Activated CD4-positive, alpha-beta T cell treated with anti-CD3 and anti-CD28 coated beads, Interleukin-2, amount 10 ng/mL, durations not matched to agents 24 days and 14 days (primary cell): ENCODE measurements at regions not wholly inside any gene's neighbourhood (a gene's known extent, or its start where the extent isn't known, plus 50 kb on each side); places are given as distances from the start of the nearest gene placed in this dataset.

Experiments
- DNase-seq: peaks from one replicate; pipeline ENCODE4 v3.0.0; 2022
- H3K27ac Mint-ChIP-seq: one replicate; pipeline ENCODE4 v1.8.0; 2022; ENCODE audit warnings: mild to moderate bottlenecking, mixed read lengths
- H3K27me3 Mint-ChIP-seq: one replicate; pipeline ENCODE4 v1.8.0; 2022; ENCODE audit warnings: mixed read lengths
- H3K36me3 Mint-ChIP-seq: one replicate; pipeline ENCODE4 v1.8.0; 2022; ENCODE audit warnings: low read depth, mild to moderate bottlenecking, mixed read lengths
- H3K4me1 Mint-ChIP-seq: one replicate; pipeline ENCODE4 v1.8.0; 2021; ENCODE audit warnings: mixed read lengths
- H3K4me3 Mint-ChIP-seq: one replicate; pipeline ENCODE4 v1.8.0; 2022; ENCODE audit warnings: mild to moderate bottlenecking, moderate library complexity, mixed read lengths
- H3K9me3 Mint-ChIP-seq: one replicate; pipeline ENCODE4 v1.8.0; 2021; ENCODE audit warnings: mixed read lengths
- intact Hi-C: fragments of 100-400 bp; cut with micrococcal nuclease; formaldehyde crosslinking; loops from one replicate; pipeline ENCODE4 v1.15.1; 2023

DNA sequence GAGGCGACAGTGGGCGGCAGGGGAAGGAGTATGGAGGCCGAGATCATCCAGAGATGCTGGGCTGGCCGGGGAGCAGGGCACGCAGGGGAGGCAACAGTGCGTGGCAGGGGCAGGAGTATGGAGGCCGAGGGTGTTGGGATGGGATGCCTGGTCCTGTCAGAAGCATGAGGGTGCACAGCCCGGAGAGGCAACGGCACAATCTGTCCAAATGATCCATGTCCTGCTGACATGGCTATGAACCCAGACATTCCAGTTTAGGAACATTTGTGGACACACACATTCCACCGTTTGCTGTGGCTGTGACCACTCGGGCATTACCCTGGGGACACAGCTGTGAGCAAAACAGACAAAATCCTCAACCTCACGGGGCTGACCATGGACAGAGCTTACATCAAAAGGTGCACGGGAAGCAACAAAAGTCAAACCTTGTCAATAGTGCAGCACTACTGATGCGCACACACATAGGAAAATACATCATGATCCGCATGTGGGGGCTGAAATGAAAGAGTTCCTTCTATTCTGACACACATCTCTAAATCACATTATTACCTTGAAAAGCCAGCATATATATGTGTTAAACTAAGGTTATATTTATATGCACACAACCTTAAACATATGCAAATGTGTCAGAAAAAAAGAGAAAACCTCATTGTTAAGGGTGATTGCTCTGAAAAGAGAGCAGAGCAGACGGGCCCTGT is 144.0 kb upstream of the GPC1 start:
- Mint-ChIP-seq H3K4me1 (no peaks in the 10 kb centered on the region), H3K4me3 (no peak overlapping the region), H3K27me3 (no peaks in the 10 kb centered on the region), H3K36me3 (no peaks in the 10 kb centered on the region), H3K9me3 (no peaks in the 10 kb centered on the region), H3K27ac (no peak overlapping the region)
- intact Hi-C loops, result no loop called here
- DNase-seq, result peak; percentile 41

DNA sequence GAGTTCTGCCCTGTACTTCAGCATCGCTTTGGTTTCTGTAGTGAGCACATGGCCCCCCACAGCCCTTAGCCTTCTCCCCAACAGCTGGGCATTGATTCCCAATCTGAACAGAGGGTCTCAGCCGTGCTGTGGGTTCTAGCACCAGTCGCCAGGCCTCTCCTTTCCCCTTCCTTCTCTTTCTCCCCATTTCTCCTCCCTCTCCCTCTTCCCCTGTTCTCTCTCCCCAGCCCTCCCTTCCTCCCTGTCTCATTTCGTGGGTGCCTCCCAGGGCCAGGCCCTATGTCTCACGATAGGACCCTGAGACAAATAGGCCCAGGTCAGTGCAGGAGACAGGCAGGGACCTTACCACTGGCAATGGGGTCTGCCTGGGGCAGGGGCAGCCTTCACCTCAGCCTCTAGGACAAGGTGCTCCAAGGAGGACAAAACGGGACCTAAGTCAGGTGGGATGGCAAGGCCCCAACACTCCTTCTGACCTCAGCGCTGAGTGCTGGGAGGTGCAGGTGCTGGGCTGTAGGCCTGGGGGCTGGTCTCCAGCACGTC is 143.4 kb upstream of the GPC1 start:
- Mint-ChIP-seq H3K36me3 (no peaks in the 10 kb centered on the region), H3K27me3 (no peaks in the 10 kb centered on the region), H3K4me3 (no peak overlapping the region), H3K4me1 (no peaks in the 10 kb centered on the region), H3K27ac (no peak overlapping the region), H3K9me3 (no peaks in the 10 kb centered on the region)
- intact Hi-C loops, result no loop called here
- no peak for DNase-seq

DNA sequence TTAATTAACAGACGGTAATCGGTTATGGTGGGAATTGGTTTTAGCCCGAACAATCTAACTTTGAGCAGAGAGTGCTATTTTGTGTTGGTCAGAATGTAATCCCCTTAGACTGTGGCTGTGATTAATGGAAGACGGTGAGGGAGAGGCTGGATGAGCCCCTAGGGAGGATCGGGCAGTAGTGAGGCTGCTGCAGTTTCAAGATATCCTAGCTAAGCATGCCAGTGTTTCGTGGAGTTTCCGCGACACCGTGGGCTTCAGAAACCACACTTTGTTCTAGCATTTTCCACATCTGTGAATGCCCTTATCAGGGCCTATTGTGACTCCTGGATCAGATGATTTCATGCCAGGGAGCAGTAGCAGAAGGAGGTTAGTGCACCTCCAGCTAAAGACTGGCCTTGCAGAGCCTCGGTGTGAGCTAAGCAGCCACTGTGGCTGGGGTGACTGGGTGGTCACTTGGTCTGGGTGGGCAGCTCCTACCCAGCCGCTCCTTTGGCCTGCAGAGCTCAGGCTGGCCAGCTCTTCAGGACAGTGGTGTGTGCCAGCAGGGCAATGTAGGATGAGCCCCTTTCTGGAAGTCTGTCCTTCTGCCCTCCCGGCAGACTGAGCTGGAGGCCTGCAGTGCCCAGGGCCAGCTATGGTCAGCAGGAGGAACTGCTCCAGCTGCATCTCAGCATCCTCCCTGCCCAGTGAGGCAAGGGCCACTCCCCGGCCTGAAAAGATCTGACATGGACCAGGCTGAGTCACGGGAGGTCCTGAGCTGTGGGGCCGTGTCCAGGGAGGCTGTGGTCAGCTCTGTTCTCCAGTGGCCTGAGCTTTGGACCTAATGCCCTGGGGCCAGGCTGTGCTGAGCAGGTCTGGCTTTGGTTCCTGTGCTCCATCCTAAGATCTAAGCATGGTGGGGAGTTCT is 142.6 kb upstream of the GPC1 start:
- Mint-ChIP-seq H3K4me1 (no peaks in the 10 kb centered on the region), H3K9me3 (no peaks in the 10 kb centered on the region), H3K27me3 (no peaks in the 10 kb centered on the region), H3K4me3 (no peak overlapping the region), H3K36me3 (no peaks in the 10 kb centered on the region), H3K27ac (no peak overlapping the region)
- peak; percentile 41 for DNase-seq
- intact Hi-C loops, result no loop called here

DNA sequence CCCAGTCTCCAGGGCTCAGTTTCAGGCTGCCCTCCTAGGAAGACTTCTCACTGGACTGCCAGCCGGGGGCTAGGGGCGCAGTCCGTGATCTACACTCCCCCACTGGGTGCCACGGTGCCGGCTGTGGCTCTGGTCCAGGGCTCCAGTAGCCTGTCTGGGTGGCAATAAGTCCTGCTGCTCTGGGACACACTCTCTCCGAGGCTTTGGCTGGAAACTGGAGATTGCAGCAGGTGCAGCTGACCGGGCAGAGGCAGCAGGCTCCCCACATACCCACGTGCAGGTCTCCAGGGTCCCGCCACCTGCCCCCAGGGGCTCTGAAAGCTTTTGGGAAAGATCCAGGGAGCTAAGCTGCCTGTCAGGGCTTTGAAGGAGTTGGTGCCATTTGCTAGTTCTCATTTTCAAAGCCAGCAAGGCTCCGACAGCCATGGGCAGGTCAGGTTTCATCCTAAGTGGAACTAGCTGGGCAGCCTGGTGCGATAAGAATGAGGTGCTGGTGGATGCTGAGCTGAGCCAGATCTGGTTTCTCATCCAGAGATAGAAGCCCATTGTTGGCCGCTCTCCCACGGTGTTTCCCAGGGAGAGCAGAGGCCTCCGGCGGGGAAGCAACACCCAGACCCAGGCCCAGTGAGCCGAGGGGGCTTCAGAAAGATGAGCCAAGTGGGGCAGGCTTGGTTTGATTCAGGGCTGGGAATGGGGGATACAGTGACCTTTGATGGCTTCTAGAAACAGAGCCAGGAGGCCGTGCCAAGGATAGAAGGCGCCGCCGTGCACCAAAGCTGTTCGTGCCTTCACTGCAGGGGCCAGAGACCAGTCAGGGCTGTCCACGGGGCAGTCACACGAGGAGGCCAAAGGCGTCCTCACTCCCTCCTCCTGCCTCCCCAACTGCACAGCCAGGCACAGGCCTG is 141.7 kb upstream of the GPC1 start:
- peak; percentile 44 for DNase-seq
- Mint-ChIP-seq H3K4me1 (no peaks in the 10 kb centered on the region), H3K9me3 (no peaks in the 10 kb centered on the region), H3K27me3 (no peaks in the 10 kb centered on the region), H3K27ac (no peak overlapping the region), H3K4me3 (no peak overlapping the region), H3K36me3 (no peaks in the 10 kb centered on the region)
- intact Hi-C loops, result no loop called here

DNA sequence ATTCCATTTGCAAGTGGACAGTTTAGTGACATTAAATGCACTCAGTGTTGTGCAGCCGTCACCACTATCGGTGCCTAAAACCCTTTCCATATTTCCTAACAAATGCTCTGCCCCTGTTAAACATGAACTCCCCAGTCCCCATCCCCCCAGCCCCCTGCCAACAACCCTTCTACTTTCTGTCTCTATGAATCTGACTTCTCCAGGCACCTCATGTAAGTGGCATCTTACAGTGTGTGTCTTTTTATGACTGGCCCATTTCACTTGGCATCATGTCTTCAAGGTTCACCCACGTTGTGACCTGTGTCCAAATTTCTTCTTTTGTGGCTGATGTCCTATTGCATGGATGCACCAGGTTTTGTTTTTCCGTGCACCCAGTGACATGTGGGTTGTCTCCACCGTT is 140.9 kb upstream of the GPC1 start:
- no peaks in the 10 kb centered on the region for H3K36me3 Mint-ChIP-seq
- no peak overlapping the region for H3K4me3 Mint-ChIP-seq
- H3K4me1 Mint-ChIP-seq, result no peaks in the 10 kb centered on the region
- no peaks in the 10 kb centered on the region for H3K27me3 Mint-ChIP-seq
- intact Hi-C loops, result no loop called here
- no peak overlapping the region for H3K27ac Mint-ChIP-seq
- DNase-seq, result peak; percentile 13
- H3K9me3 Mint-ChIP-seq, result no peaks in the 10 kb centered on the region

DNA sequence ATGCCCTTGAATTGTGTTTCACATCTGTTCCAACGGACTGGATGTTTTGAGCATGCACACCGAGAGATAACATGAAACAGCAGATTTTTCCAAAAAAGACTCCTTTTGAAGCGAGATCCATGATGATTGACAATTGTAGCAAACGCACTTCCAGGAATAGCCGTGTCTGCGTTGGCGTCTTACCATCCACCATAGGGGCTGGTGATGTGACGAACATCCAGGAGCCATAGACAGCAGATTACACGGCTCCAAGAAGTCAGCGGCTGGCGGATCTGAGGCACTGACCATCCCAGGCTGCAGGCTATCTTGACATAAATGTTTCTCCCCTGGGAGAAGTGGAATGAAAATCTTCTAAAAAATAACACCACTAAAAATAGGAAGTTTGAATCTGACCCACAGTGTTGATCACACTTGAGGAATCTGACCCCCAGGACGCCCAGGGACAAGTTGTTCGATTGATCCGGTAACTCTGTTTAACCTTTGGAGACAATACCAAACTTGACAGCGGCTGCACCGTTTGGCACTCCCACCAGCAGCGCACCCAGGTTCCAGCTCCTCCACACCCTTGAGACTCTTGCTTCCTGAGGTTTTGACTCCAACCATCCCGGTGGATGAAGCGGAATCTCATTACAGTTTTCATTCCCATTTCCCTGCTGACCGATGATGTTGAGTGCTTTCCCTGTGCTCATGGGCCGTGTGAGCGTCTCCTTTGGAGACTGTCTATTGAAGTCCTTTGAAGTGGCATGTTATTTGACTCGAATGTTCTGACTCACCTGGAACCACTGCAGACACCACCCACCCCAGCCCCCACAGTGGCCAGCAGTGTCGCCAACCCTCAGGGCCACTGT is 140.0 kb upstream of the GPC1 start:
- intact Hi-C loops, result no loop called here
- no peaks in the 10 kb centered on the region for H3K27me3 Mint-ChIP-seq
- H3K9me3 Mint-ChIP-seq, result no peaks in the 10 kb centered on the region
- no peak overlapping the region for H3K4me3 Mint-ChIP-seq
- no peaks in the 10 kb centered on the region for H3K36me3 Mint-ChIP-seq
- DNase-seq, result peak; percentile 36
- H3K27ac Mint-ChIP-seq, result no peak overlapping the region
- no peaks in the 10 kb centered on the region for H3K4me1 Mint-ChIP-seq

DNA sequence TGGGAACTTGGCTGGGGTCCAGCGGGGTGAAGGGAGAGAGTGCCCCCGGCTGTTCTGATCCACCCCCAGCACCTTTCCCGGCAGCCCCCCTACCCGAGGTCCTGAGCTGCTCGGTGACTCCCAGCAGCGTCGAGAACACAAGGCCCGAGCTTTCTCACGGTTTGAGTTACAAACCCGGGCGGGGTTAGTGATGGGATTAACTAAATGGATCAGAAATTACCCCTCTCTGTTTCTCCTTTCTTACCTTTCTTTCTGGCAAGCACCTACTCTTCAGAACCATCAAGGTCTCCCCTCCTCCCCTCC is 139.4 kb upstream of the GPC1 start:
- Mint-ChIP-seq H3K9me3 (no peaks in the 10 kb centered on the region), H3K4me3 (no peak overlapping the region), H3K27me3 (no peaks in the 10 kb centered on the region), H3K36me3 (no peaks in the 10 kb centered on the region), H3K27ac (no peak overlapping the region), H3K4me1 (no peaks in the 10 kb centered on the region)
- intact Hi-C loops, result no loop called here
- no peak for DNase-seq

DNA sequence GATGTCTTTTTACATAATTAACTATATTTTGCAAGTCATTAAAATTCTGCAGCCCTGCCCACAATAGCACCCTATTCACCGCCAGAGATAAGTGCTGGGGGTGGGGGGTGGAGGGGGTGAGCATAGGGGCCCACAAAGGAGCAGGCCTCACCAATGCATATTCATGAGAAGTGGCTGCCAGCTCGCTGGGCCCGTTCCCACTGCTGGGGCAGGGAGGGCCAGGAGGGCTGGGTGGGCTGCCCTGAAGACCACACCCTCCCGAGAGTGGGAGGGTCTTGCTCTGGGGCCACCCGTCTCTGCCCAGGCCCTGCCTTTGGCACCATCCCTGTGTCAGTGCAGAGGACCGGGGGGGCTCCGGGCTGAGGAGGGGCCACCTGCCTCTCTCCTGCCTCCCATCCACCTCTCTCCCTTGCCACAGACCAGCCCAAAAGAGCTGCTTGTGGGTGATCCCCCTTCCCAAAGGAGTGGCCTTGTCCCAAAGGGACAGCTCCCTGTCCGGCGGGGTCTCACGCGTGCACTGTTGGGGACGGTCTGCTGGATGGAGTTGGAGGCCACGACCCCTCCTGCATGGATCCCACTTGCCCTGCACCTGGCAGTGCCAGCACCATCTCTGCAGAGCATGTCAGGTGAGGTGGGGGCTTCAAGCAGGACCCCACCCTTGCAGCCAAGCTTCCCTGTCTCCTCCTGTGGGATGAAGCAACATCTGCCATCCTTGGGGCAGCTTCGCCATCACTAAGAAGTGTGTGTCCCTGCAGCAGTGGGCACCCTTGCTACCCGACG is 138.8 kb upstream of the GPC1 start:
- H3K27me3 Mint-ChIP-seq, result no peaks in the 10 kb centered on the region
- intact Hi-C loops, result no loop called here
- no peak overlapping the region for H3K27ac Mint-ChIP-seq
- DNase-seq, result no peak
- H3K4me1 Mint-ChIP-seq, result no peaks in the 10 kb centered on the region
- H3K9me3 Mint-ChIP-seq, result no peaks in the 10 kb centered on the region
- H3K4me3 Mint-ChIP-seq, result no peak overlapping the region
- no peaks in the 10 kb centered on the region for H3K36me3 Mint-ChIP-seq

DNA sequence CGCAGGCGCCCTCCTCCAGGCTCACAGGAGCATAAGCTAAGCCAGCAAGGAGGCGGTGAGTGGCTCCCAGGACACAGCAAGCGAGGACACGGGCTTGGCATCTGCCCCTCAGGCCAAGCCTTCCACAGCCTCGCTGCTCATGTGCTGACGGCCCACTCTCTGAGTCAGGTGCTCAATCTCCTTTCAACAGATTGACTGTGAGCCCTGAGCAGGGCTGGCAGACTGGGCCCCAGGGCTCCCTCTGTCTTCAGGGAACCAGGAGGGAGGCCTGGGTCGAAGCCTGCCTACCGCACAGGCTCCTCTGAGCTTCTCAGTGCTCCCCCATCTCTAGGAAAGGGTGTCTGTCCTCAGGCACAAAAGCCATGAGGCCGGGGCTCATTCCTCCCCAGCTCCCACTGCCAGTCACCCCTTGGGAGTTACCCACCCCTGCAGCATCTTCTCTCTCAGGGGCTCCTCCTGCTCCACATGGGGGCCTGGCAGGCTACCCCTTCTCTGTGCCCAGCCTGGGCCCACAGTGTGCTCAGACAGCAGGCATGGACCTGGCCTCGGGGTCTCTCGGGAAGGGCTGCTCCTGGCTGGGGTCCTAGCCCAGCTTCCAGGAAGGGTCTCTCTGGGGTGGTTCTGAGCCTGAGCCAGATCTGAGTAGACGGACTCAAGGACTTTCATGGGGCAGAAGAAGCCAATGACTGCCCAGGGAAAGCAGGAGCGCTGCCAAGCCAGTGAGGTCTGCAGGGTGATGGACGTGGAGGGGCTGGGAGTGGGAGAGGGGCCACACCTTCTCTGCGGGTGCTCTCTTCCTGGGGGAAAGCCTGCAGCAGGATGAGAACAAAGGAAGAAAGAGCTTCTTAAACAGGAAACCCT is 138.0 kb upstream of the GPC1 start:
- DNase-seq, result no peak
- intact Hi-C loops, result no loop called here
- Mint-ChIP-seq H3K27ac (no peak overlapping the region), H3K4me3 (no peak overlapping the region), H3K9me3 (no peaks in the 10 kb centered on the region), H3K36me3 (no peaks in the 10 kb centered on the region), H3K27me3 (no peaks in the 10 kb centered on the region), H3K4me1 (no peaks in the 10 kb centered on the region)

DNA sequence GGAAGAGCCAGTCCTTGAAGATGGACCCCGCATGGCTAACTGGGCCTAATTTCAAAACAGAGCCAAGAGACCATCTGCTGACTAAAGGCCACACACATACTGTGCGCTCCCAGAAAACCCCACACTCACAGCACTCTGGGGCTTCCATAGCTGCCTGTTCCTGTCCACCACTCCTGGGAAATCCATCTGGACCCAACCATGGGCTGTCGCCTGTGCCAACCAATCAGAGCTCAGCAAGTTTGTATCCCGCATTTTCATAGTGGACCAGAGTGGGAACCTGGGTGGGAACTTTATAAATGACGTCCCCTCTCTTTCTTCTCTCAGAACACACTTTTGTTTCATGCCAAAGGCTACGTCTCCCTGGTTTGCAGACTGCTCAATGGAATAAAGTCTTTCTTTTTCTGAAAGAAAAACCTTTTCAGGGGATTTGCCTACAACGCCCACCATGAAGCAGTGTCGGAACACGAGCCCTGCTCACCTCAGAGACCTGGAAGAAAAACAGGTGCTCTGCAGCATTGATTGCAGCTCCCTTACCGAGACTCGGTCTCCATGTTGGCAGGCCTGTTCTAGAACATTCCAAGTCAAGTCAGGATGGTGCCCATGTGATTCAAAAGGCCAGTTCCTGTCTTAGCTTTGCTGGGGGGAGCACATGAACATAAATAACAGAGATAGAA is 137.2 kb upstream of the GPC1 start:
- no peak overlapping the region for H3K4me3 Mint-ChIP-seq
- no peaks in the 10 kb centered on the region for H3K27me3 Mint-ChIP-seq
- intact Hi-C loops, result no loop called here
- H3K36me3 Mint-ChIP-seq, result no peaks in the 10 kb centered on the region
- H3K9me3 Mint-ChIP-seq, result no peaks in the 10 kb centered on the region
- no peak for DNase-seq
- H3K4me1 Mint-ChIP-seq, result no peaks in the 10 kb centered on the region
- H3K27ac Mint-ChIP-seq, result no peak overlapping the region

DNA sequence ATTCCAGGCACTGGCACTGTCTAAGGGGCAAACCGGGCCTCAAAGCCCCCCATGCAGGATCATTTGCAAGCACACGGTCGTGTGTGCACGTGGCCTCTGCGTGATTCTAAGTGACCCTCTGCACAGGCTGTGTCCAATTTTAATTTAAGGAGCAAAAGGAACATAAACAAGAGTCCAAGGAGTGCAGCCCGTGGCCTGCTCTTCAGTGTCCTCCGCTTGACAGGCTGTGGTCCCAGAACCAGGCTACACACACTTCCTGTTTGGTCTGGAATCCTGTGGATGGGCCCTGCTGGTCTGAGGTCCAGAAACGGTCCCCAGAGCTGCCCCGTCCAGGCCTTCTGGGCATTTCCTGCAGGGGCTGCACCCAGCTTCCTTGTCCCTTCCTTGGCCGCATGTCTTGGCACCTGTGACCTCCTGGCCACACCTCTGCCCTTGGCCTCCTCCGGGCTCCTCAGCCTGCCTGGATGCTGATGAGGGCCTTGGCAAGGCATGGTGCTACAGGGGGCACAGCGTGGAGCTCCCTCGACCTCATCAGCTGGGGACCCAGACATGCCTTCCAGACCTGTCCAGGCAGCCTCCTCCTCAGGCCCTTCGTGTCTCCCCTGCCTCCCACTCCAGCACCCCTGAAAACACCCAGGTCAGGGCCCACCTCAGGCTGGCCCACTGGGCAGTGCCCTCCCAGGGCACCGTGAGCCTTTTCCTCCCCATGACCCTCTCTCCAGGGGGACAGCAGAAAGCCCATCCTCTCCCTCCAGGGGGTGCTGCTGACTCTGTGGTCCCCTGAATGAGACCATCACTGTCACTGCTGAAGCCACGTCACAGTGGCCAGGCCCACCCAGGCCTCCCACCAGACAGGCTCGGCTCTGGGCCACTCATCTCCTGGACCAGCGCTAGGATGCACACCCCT is 136.4 kb upstream of the GPC1 start:
- H3K27ac Mint-ChIP-seq, result no peak overlapping the region
- intact Hi-C loops, result no loop called here
- H3K27me3 Mint-ChIP-seq, result no peaks in the 10 kb centered on the region
- H3K9me3 Mint-ChIP-seq, result no peaks in the 10 kb centered on the region
- H3K4me3 Mint-ChIP-seq, result no peak overlapping the region
- H3K4me1 Mint-ChIP-seq, result no peaks in the 10 kb centered on the region
- H3K36me3 Mint-ChIP-seq, result no peaks in the 10 kb centered on the region
- no peak for DNase-seq
